ENCODE measurements at regions not wholly inside any gene's neighbourhood (a gene's known extent, or its start where the extent isn't known, plus 50 kb on each side); places are given as distances from the start of the nearest gene placed in this dataset.

- TF ChIP-seq CTCF (IDR thresholded peaks at IDR 0.05) (no peak), POLR2AphosphoS5 (IDR thresholded peaks at IDR 0.05) (no peak), EP300 (IDR thresholded peaks at IDR 0.05) (no peak)
Measured at GRCh38 chr6:82751718-82752117, 313.9 kb downstream of the UBE3D start.

All from suprapubic skin (tissue), 4 donors.